Epithelial cell of esophagus (primary cell): ENCODE measurements at regions not wholly inside any gene's neighbourhood (a gene's known extent, or its start where the extent isn't known, plus 50 kb on each side); places are given as distances from the start of the nearest gene placed in this dataset.
A peak's percentile ranks its signal among the peaks of the same experiment; 100 is the strongest.
"Not testable (repeated sequence)": the region's sequence is repeated elsewhere in the genome, so short reads cannot be mapped to it uniquely, and the experiment has no call there.

Source experiments
- DNase-seq: peaks from one replicate; pipeline ENCODE4 v3.0.0; 2010; ENCODE audit warnings: low read depth
- H3K4me3 ChIP-seq: 2 replicates; pipeline ENCODE4 v1.5.1; 2011; ENCODE audit warnings: mild to moderate bottlenecking, low read length, control low read depth
- CTCF ChIP-seq: IDR thresholded peaks from 2 replicates; pipeline ENCODE4 v1.5.1; 2011; ENCODE audit warnings: low read depth, mild to moderate bottlenecking, low read length, control low read depth, inconsistent platforms; ENCODE audit not compliant: insufficient read depth; ENCODE audit errors: missing control alignments

- no peak for DNase-seq
- no peak overlapping the region for H3K4me3 ChIP-seq
- TF ChIP-seq CTCF: no peak
These were observed 157.3 kb upstream of the CHAC2 start for GRCh38 chr2:53610260-53610659.

GRCh38 chr2:53609551-53609950, 158.1 kb upstream of the CHAC2 start:
- TF ChIP-seq CTCF: no peak
- H3K4me3 ChIP-seq: no peak overlapping the region
- DNase-seq: no peak

- TF ChIP-seq CTCF: no peak
- no peak for DNase-seq
- no peak overlapping the region for H3K4me3 ChIP-seq
These were observed 159.3 kb upstream of the CHAC2 start for GRCh38 chr2:53608293-53608692.

- TF ChIP-seq CTCF: no peak
- H3K4me3 ChIP-seq: no peak overlapping the region
- DNase-seq: peak; percentile 37
These were observed 166.8 kb upstream of the CHAC2 start for GRCh38 chr2:53600815-53601214.

GRCh38 chr2:53586733-53587612, 180.6 kb upstream of the CHAC2 start:
- not testable (repeated sequence) for DNase-seq, H3K4me3 ChIP-seq

- no peak for TF ChIP-seq CTCF
- no peak for DNase-seq
- H3K4me3 ChIP-seq: no peak overlapping the region
These were observed 182.6 kb upstream of the CHAC2 start for GRCh38 chr2:53584986-53585385.

GRCh38 chr2:53583583-53583982, 184.0 kb upstream of the CHAC2 start:
- TF ChIP-seq CTCF: no peak
- no peak for DNase-seq
- H3K4me3 ChIP-seq: no peak overlapping the region

- DNase-seq: no peak
- TF ChIP-seq CTCF: no peak
- no peak overlapping the region for H3K4me3 ChIP-seq
These were observed 185.0 kb upstream of the CHAC2 start for GRCh38 chr2:53582556-53582955.
